ENCODE measurements at regions not wholly inside any gene's neighbourhood (a gene's known extent, or its start where the extent isn't known, plus 50 kb on each side); places are given as distances from the start of the nearest gene placed in this dataset.
A peak's percentile ranks its signal among the peaks of the same experiment; 100 is the strongest.

- H3K9me3 ChIP-seq (ENCODE audit: control insufficient read depth in 5 of 5, low read length in 5 of 5) = no peaks in the 10 kb centered on the region
- no peaks in the 10 kb centered on the region for H3K27me3 ChIP-seq (ENCODE audit: control insufficient read depth in 5 of 5, insufficient read depth in 4 of 5, low read length in 5 of 5)
- peaks cover 0 to 44% (median 24%) of the 10 kb centered on the region in 5 donors for H3K4me1 ChIP-seq (ENCODE audit: control insufficient read depth in 5 of 5, insufficient read depth in 5 of 5, low read length in 5 of 5)
- no peak overlapping the region for H3K27ac ChIP-seq (ENCODE audit: low read depth, low read length)
- no peaks in the 10 kb centered on the region for H3K36me3 ChIP-seq (ENCODE audit: control insufficient read depth in 5 of 5, insufficient read depth in 5 of 5, low read length in 5 of 5)
- H3K9ac ChIP-seq (ENCODE audit: low read length in 5 of 5) = no peak overlapping the region
- H3K4me3 ChIP-seq (ENCODE audit: low read depth in 1 of 5, low read length in 5 of 5) = no peak overlapping the region
Observed at GRCh38 chr5:74409712-74410111, 230.8 kb downstream of the ENC1 start.

- Histone ChIP-seq H3K4me1 (ENCODE audit: control insufficient read depth in 5 of 5, insufficient read depth in 5 of 5, low read length in 5 of 5) (peaks cover 0 to 49% (median 24%) of the 10 kb centered on the region in 5 donors), H3K27ac (ENCODE audit: low read depth, low read length) (no peak overlapping the region), H3K9ac (ENCODE audit: low read length in 5 of 5) (no peak overlapping the region), H3K9me3 (ENCODE audit: control insufficient read depth in 5 of 5, low read length in 5 of 5) (no peaks in the 10 kb centered on the region), H3K27me3 (ENCODE audit: control insufficient read depth in 5 of 5, insufficient read depth in 4 of 5, low read length in 5 of 5) (no peaks in the 10 kb centered on the region), H3K4me3 (ENCODE audit: low read depth in 1 of 5, low read length in 5 of 5) (no peak overlapping the region), H3K36me3 (ENCODE audit: control insufficient read depth in 5 of 5, insufficient read depth in 5 of 5, low read length in 5 of 5) (no peaks in the 10 kb centered on the region)
Observed at GRCh38 chr5:74409166-74409706, 231.3 kb downstream of the ENC1 start.

- no peak overlapping the region for H3K4me3 ChIP-seq (ENCODE audit: low read depth in 1 of 5, low read length in 5 of 5)
- no peak overlapping the region for H3K27ac ChIP-seq (ENCODE audit: low read depth, low read length)
- H3K27me3 ChIP-seq (ENCODE audit: control insufficient read depth in 5 of 5, insufficient read depth in 4 of 5, low read length in 5 of 5) = no peaks in the 10 kb centered on the region
- no peak overlapping the region for H3K9ac ChIP-seq (ENCODE audit: low read length in 5 of 5)
- no peaks in the 10 kb centered on the region for H3K9me3 ChIP-seq (ENCODE audit: control insufficient read depth in 5 of 5, low read length in 5 of 5)
- H3K36me3 ChIP-seq (ENCODE audit: control insufficient read depth in 5 of 5, insufficient read depth in 5 of 5, low read length in 5 of 5) = no peaks in the 10 kb centered on the region
- peaks cover 0 to 52% (median 24%) of the 10 kb centered on the region in 5 donors for H3K4me1 ChIP-seq (ENCODE audit: control insufficient read depth in 5 of 5, insufficient read depth in 5 of 5, low read length in 5 of 5)
Observed at GRCh38 chr5:74408150-74409043, 232.1 kb downstream of the ENC1 start.

GRCh38 chr5:74407701-74408100, 232.8 kb downstream of the ENC1 start:
- no peaks in the 10 kb centered on the region for H3K27me3 ChIP-seq (ENCODE audit: control insufficient read depth in 5 of 5, insufficient read depth in 4 of 5, low read length in 5 of 5)
- H3K4me1 ChIP-seq (ENCODE audit: control insufficient read depth in 5 of 5, insufficient read depth in 5 of 5, low read length in 5 of 5) = peaks cover 0 to 58% (median 24%) of the 10 kb centered on the region in 5 donors
- H3K27ac ChIP-seq (ENCODE audit: low read depth, low read length) = peak overlapping the region; percentile 15

GRCh38 chr5:74406844-74407243, 233.7 kb downstream of the ENC1 start:
- Histone ChIP-seq H3K27ac (ENCODE audit: low read depth, low read length) (peak overlapping the region; percentile 15), H3K9me3 (ENCODE audit: control insufficient read depth in 5 of 5, low read length in 5 of 5) (no peaks in the 10 kb centered on the region)

More at GRCh38 chr5:74407701-74408100, 232.8 kb downstream of the ENC1 start:
- Histone ChIP-seq H3K36me3 (ENCODE audit: control insufficient read depth in 5 of 5, insufficient read depth in 5 of 5, low read length in 5 of 5) (no peaks in the 10 kb centered on the region), H3K9me3 (ENCODE audit: control insufficient read depth in 5 of 5, low read length in 5 of 5) (no peaks in the 10 kb centered on the region), H3K4me3 (ENCODE audit: low read depth in 1 of 5, low read length in 5 of 5) (no peak overlapping the region), H3K9ac (ENCODE audit: low read length in 5 of 5) (no peak overlapping the region)

GRCh38 chr5:74405593-74405992, 234.9 kb downstream of the ENC1 start:
- Histone ChIP-seq H3K27me3 (ENCODE audit: control insufficient read depth in 5 of 5, insufficient read depth in 4 of 5, low read length in 5 of 5) (no peaks in the 10 kb centered on the region), H3K4me1 (ENCODE audit: control insufficient read depth in 5 of 5, insufficient read depth in 5 of 5, low read length in 5 of 5) (peaks cover 0 to 65% (median 29%) of the 10 kb centered on the region in 5 donors), H3K9me3 (ENCODE audit: control insufficient read depth in 5 of 5, low read length in 5 of 5) (no peaks in the 10 kb centered on the region), H3K36me3 (ENCODE audit: control insufficient read depth in 5 of 5, insufficient read depth in 5 of 5, low read length in 5 of 5) (no peaks in the 10 kb centered on the region), H3K27ac (ENCODE audit: low read depth, low read length) (peak overlapping the region; percentile 18), H3K4me3 (ENCODE audit: low read depth in 1 of 5, low read length in 5 of 5) (no peak overlapping the region), H3K9ac (ENCODE audit: low read length in 5 of 5) (no peak overlapping the region)

More at GRCh38 chr5:74406844-74407243, 233.7 kb downstream of the ENC1 start:
- Histone ChIP-seq H3K27me3 (ENCODE audit: control insufficient read depth in 5 of 5, insufficient read depth in 4 of 5, low read length in 5 of 5) (no peaks in the 10 kb centered on the region), H3K4me3 (ENCODE audit: low read depth in 1 of 5, low read length in 5 of 5) (no peak overlapping the region), H3K4me1 (ENCODE audit: control insufficient read depth in 5 of 5, insufficient read depth in 5 of 5, low read length in 5 of 5) (peaks cover 0 to 65% (median 29%) of the 10 kb centered on the region in 5 donors), H3K9ac (ENCODE audit: low read length in 5 of 5) (peak overlapping the region in 1 of 5 donors; percentile 17), H3K36me3 (ENCODE audit: control insufficient read depth in 5 of 5, insufficient read depth in 5 of 5, low read length in 5 of 5) (no peaks in the 10 kb centered on the region)

GRCh38 chr5:74404574-74405508, 235.7 kb downstream of the ENC1 start:
- H3K27me3 ChIP-seq (ENCODE audit: control insufficient read depth in 5 of 5, insufficient read depth in 4 of 5, low read length in 5 of 5) = no peaks in the 10 kb centered on the region
- no peaks in the 10 kb centered on the region for H3K9me3 ChIP-seq (ENCODE audit: control insufficient read depth in 5 of 5, low read length in 5 of 5)
- H3K4me3 ChIP-seq (ENCODE audit: low read depth in 1 of 5, low read length in 5 of 5) = no peak overlapping the region
- H3K27ac ChIP-seq (ENCODE audit: low read depth, low read length) = peak overlapping the region; percentile 38
- H3K4me1 ChIP-seq (ENCODE audit: control insufficient read depth in 5 of 5, insufficient read depth in 5 of 5, low read length in 5 of 5) = peaks cover 0 to 63% (median 29%) of the 10 kb centered on the region in 5 donors
- no peak overlapping the region for H3K9ac ChIP-seq (ENCODE audit: low read length in 5 of 5)
- H3K36me3 ChIP-seq (ENCODE audit: control insufficient read depth in 5 of 5, insufficient read depth in 5 of 5, low read length in 5 of 5) = no peaks in the 10 kb centered on the region

- Histone ChIP-seq H3K27ac (ENCODE audit: low read depth, low read length) (no peak overlapping the region), H3K27me3 (ENCODE audit: control insufficient read depth in 5 of 5, insufficient read depth in 4 of 5, low read length in 5 of 5) (no peaks in the 10 kb centered on the region), H3K4me1 (ENCODE audit: control insufficient read depth in 5 of 5, insufficient read depth in 5 of 5, low read length in 5 of 5) (peaks cover 0 to 53% (median 23%) of the 10 kb centered on the region in 5 donors), H3K9ac (ENCODE audit: low read length in 5 of 5) (no peak overlapping the region), H3K36me3 (ENCODE audit: control insufficient read depth in 5 of 5, insufficient read depth in 5 of 5, low read length in 5 of 5) (no peaks in the 10 kb centered on the region), H3K4me3 (ENCODE audit: low read depth in 1 of 5, low read length in 5 of 5) (no peak overlapping the region), H3K9me3 (ENCODE audit: control insufficient read depth in 5 of 5, low read length in 5 of 5) (peaks cover 0 to 5% (median 0%) of the 10 kb centered on the region in 5 donors)
Observed at GRCh38 chr5:74403771-74404170, 236.8 kb downstream of the ENC1 start.

- peaks cover 0 to 5% (median 0%) of the 10 kb centered on the region in 5 donors for H3K9me3 ChIP-seq (ENCODE audit: control insufficient read depth in 5 of 5, low read length in 5 of 5)
- H3K27ac ChIP-seq (ENCODE audit: low read depth, low read length) = peak overlapping the region; percentile 11
- H3K4me3 ChIP-seq (ENCODE audit: low read depth in 1 of 5, low read length in 5 of 5) = no peak overlapping the region
- H3K36me3 ChIP-seq (ENCODE audit: control insufficient read depth in 5 of 5, insufficient read depth in 5 of 5, low read length in 5 of 5) = no peaks in the 10 kb centered on the region
- H3K4me1 ChIP-seq (ENCODE audit: control insufficient read depth in 5 of 5, insufficient read depth in 5 of 5, low read length in 5 of 5) = peaks cover 0 to 41% (median 18%) of the 10 kb centered on the region in 5 donors
- no peaks in the 10 kb centered on the region for H3K27me3 ChIP-seq (ENCODE audit: control insufficient read depth in 5 of 5, insufficient read depth in 4 of 5, low read length in 5 of 5)
- peak overlapping the region in 1 of 5 donors; percentile 42 for H3K9ac ChIP-seq (ENCODE audit: low read length in 5 of 5)
Observed at GRCh38 chr5:74402553-74402952, 238.0 kb downstream of the ENC1 start.

All from subcutaneous abdominal adipose tissue (tissue), 5 donors.